ENCODE measurements at regions not wholly inside any gene's neighbourhood (a gene's known extent, or its start where the extent isn't known, plus 50 kb on each side); places are given as distances from the start of the nearest gene placed in this dataset.

GRCh38 chr2:220569112-220569897 lies 941.9 kb downstream of the SLC4A3 start:
- H3K27me3 ChIP-seq, result no peaks in the 10 kb centered on the region
- no peak for DNase-seq (ENCODE audit: low spot score in 2 of 2)
- H3K4me3 ChIP-seq, result no peak overlapping the region
- H3K27ac ChIP-seq, result no peak overlapping the region
- TF ChIP-seq, protein P1, sequence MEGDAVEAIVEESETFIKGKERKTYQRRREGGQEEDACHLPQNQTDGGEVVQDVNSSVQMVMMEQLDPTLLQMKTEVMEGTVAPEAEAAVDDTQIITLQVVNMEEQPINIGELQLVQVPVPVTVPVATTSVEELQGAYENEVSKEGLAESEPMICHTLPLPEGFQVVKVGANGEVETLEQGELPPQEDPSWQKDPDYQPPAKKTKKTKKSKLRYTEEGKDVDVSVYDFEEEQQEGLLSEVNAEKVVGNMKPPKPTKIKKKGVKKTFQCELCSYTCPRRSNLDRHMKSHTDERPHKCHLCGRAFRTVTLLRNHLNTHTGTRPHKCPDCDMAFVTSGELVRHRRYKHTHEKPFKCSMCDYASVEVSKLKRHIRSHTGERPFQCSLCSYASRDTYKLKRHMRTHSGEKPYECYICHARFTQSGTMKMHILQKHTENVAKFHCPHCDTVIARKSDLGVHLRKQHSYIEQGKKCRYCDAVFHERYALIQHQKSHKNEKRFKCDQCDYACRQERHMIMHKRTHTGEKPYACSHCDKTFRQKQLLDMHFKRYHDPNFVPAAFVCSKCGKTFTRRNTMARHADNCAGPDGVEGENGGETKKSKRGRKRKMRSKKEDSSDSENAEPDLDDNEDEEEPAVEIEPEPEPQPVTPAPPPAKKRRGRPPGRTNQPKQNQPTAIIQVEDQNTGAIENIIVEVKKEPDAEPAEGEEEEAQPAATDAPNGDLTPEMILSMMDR (IDR thresholded peaks at IDR 0.05), result no peak
- H3K9me3 ChIP-seq, result no peaks in the 10 kb centered on the region
- H3K4me1 ChIP-seq, result no peaks in the 10 kb centered on the region
- intact Hi-C loops (cut with DNase I), result no loop called here
- no peaks in the 10 kb centered on the region for H3K36me3 ChIP-seq

DNA sequence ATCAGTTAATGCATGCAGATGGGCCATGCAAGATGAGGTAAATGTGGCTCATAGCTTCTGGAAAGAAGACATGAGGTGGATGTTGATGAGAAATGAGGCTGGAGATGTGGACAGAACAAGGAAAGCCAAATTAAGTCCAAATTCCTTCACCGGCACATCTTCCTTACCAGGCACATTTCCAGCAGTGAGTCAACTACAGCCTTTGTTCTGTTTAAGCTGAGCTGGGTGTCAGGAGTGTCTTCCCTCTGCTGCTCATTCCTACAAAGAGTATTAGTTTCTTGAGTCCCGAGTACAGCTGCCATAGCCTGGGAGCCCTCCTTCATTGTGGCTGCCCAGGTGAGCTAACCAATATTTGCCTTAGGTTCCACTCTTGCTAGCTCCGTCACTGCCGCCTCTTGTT lies 945.0 kb downstream of the SLC4A3 start:
- no peak for DNase-seq (ENCODE audit: low spot score in 2 of 2)
- no peak overlapping the region for H3K4me3 ChIP-seq
- H3K4me1 ChIP-seq, result no peaks in the 10 kb centered on the region
- no peak overlapping the region for H3K27ac ChIP-seq
- TF ChIP-seq, protein P1 (IDR thresholded peaks at IDR 0.05), result no peak
- no peaks in the 10 kb centered on the region for H3K9me3 ChIP-seq
- H3K27me3 ChIP-seq, result no peaks in the 10 kb centered on the region
- intact Hi-C loops (cut with DNase I), result no loop called here
- no peaks in the 10 kb centered on the region for H3K36me3 ChIP-seq

DNA sequence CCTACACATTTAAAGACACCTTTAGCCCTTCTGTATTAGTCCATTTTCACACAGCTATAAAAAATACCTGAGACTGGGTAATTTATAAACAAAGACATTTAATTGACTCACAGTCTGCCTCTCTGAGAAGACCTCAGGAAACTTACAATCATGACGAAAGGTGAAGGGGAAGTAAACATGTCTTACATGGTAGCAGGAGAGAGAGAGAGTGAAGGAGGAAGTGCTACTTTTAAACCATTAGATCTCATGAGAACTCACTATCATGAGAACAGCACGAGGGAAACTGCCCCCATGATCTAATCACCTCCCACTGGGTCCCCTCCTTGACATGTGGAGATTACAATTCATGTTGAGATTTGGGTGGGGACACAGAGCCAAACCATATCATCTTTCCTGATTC lies 946.6 kb downstream of the SLC4A3 start:
- Histone ChIP-seq H3K27ac (no peak overlapping the region), H3K4me3 (no peak overlapping the region), H3K9me3 (no peaks in the 10 kb centered on the region), H3K27me3 (no peaks in the 10 kb centered on the region), H3K4me1 (no peaks in the 10 kb centered on the region), H3K36me3 (no peaks in the 10 kb centered on the region)
- DNase-seq (ENCODE audit: low spot score in 2 of 2), result no peak
- TF ChIP-seq, protein P1 (IDR thresholded peaks at IDR 0.05), result no peak
- intact Hi-C loops (cut with DNase I), result no loop called here

DNA sequence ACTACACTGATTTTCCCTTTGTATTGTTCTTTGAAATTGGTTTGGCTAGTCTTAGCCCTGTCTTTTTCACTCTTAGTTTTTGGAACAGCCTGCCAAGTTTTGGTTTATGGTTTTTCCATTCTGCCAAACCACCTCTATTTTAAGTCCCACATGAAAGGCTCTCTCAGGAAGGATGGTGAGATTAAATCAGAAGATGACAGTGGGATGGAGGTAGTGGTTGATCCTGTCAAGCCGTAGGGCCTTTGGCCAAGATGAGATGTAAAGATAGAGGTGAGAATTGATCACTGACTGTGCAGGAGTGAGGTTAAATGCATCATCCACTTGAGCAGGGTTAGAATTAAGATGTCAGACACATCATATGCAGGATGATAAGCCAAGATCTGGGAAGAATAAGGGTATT lies 948.5 kb downstream of the SLC4A3 start:
- Histone ChIP-seq H3K36me3 (no peaks in the 10 kb centered on the region), H3K27me3 (no peaks in the 10 kb centered on the region), H3K27ac (no peak overlapping the region), H3K4me3 (no peak overlapping the region), H3K9me3 (no peaks in the 10 kb centered on the region), H3K4me1 (no peaks in the 10 kb centered on the region)
- intact Hi-C loops (cut with DNase I), result no loop called here
- DNase-seq (ENCODE audit: low spot score in 2 of 2), result no peak
- TF ChIP-seq, protein P1 (IDR thresholded peaks at IDR 0.05), result no peak

DNA sequence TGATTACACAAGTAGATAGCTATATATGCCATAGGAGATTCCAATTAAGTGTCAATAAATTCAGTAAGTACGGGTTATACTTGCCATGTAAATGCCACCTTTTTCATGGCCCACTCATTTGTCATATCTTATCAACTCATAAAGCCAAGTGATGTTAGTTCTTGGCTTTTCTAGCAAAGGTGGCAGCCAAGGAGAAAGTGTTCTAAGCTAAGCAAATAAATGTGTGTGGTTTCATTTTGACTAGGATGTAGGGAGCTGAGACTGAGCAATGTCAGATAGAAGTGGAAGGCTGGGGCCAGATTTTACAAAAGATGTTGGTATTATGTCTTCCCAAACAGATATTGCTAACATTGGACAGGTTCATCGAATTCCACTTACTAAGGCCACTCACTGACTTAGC lies 952.0 kb downstream of the SLC4A3 start:
- DNase-seq (ENCODE audit: low spot score in 2 of 2), result no peak
- Histone ChIP-seq H3K4me1 (no peaks in the 10 kb centered on the region), H3K36me3 (no peaks in the 10 kb centered on the region), H3K4me3 (no peak overlapping the region), H3K9me3 (no peaks in the 10 kb centered on the region), H3K27ac (no peak overlapping the region), H3K27me3 (no peaks in the 10 kb centered on the region)
- intact Hi-C loops (cut with DNase I), result no loop called here
- TF ChIP-seq, protein P1 (IDR thresholded peaks at IDR 0.05), result no peak

Data from ascending aorta (tissue), 2 donors.